ENCODE measurements at regions not wholly inside any gene's neighbourhood (a gene's known extent, or its start where the extent isn't known, plus 50 kb on each side); places are given as distances from the start of the nearest gene placed in this dataset.

- no peaks in the 10 kb centered on the region for H3K36me3 ChIP-seq
- no peaks in the 10 kb centered on the region for H3K4me1 ChIP-seq
- intact Hi-C loops (cut with DNase I; ENCODE audit: low total_unique reads) = no loop called here
- no peak overlapping the region for H3K4me3 ChIP-seq
- no peaks in the 10 kb centered on the region for H3K27me3 ChIP-seq
- H3K9me3 ChIP-seq = no peaks in the 10 kb centered on the region
- H3K27ac ChIP-seq = no peak overlapping the region
- no peak for TF ChIP-seq POLR2A (IDR thresholded peaks at IDR 0.05)
- TF ChIP-seq POLR2AphosphoS5 (IDR thresholded peaks at IDR 0.05) = no peak
- TF ChIP-seq, protein P1, sequence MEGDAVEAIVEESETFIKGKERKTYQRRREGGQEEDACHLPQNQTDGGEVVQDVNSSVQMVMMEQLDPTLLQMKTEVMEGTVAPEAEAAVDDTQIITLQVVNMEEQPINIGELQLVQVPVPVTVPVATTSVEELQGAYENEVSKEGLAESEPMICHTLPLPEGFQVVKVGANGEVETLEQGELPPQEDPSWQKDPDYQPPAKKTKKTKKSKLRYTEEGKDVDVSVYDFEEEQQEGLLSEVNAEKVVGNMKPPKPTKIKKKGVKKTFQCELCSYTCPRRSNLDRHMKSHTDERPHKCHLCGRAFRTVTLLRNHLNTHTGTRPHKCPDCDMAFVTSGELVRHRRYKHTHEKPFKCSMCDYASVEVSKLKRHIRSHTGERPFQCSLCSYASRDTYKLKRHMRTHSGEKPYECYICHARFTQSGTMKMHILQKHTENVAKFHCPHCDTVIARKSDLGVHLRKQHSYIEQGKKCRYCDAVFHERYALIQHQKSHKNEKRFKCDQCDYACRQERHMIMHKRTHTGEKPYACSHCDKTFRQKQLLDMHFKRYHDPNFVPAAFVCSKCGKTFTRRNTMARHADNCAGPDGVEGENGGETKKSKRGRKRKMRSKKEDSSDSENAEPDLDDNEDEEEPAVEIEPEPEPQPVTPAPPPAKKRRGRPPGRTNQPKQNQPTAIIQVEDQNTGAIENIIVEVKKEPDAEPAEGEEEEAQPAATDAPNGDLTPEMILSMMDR (IDR thresholded peaks at IDR 0.05) = no peak
- no peak for DNase-seq (ENCODE audit: low spot score in 2 of 2)
Observed at GRCh38 chr13:47000165-47000564, 103.3 kb upstream of the HTR2A start.

GRCh38 chr13:46996316-46997030 is 99.6 kb upstream of the HTR2A start:
- no peaks in the 10 kb centered on the region for H3K27me3 ChIP-seq
- intact Hi-C loops (cut with DNase I; ENCODE audit: low total_unique reads) = no loop called here
- H3K27ac ChIP-seq = no peak overlapping the region
- H3K9me3 ChIP-seq = no peaks in the 10 kb centered on the region
- DNase-seq (ENCODE audit: low spot score in 2 of 2) = no peak
- no peaks in the 10 kb centered on the region for H3K36me3 ChIP-seq
- TF ChIP-seq, protein P1 (IDR thresholded peaks at IDR 0.05) = no peak
- TF ChIP-seq POLR2A (IDR thresholded peaks at IDR 0.05) (no peak), POLR2AphosphoS5 (IDR thresholded peaks at IDR 0.05) (no peak)
- no peak overlapping the region for H3K4me3 ChIP-seq
- H3K4me1 ChIP-seq = no peaks in the 10 kb centered on the region

DNA sequence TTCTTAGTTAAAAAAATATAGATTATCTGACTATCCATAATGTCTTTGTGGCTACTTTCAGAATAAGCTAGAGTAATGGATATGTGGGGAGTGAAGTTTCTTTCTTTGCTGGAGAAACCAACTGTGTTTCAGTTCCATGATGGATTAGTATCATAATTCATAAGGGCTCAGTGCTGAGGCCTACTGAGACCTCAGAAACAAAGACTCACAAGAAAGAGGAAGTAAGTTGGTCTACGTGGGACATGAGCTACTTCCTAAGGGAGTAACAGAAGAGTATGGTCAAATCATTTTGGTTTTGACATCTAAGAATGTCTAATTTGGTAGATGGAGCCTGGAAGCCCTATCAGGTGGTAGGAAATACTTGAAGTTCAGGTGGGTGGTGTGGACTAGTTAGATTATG is 99.0 kb upstream of the HTR2A start:
- H3K36me3 ChIP-seq = no peaks in the 10 kb centered on the region
- no peaks in the 10 kb centered on the region for H3K9me3 ChIP-seq
- intact Hi-C loops (cut with DNase I; ENCODE audit: low total_unique reads) = no loop called here
- no peak overlapping the region for H3K27ac ChIP-seq
- no peak for DNase-seq (ENCODE audit: low spot score in 2 of 2)
- TF ChIP-seq, protein P1 (IDR thresholded peaks at IDR 0.05) = no peak
- no peak for TF ChIP-seq POLR2AphosphoS5 (IDR thresholded peaks at IDR 0.05)
- no peak for TF ChIP-seq POLR2A (IDR thresholded peaks at IDR 0.05)
- no peaks in the 10 kb centered on the region for H3K27me3 ChIP-seq
- H3K4me3 ChIP-seq = no peak overlapping the region
- no peaks in the 10 kb centered on the region for H3K4me1 ChIP-seq

DNA sequence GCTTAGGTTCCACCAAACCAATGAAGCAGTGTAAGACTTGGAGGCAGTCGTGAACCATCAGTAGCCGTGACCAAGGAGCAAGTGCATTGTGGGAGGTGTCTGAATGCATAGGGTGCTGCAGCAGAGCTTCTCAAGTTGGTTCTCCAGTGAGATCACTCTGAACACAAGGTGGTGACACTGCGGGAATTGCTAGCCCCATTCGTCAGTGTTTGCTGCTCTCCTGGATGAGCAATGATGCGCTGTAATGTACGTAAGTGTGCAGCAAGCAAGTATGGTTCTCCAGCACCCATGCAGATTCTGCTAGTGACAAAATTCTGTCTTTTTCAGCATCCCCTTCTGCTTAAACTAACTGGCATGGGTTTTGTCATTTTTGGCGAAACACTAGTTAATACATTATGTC is 97.6 kb upstream of the HTR2A start:
- TF ChIP-seq, protein P1 (IDR thresholded peaks at IDR 0.05) = no peak
- TF ChIP-seq POLR2A (IDR thresholded peaks at IDR 0.05) (no peak), POLR2AphosphoS5 (IDR thresholded peaks at IDR 0.05) (no peak)
- Histone ChIP-seq H3K4me3 (no peak overlapping the region), H3K9me3 (no peaks in the 10 kb centered on the region), H3K27me3 (no peaks in the 10 kb centered on the region), H3K27ac (no peak overlapping the region), H3K36me3 (no peaks in the 10 kb centered on the region), H3K4me1 (no peaks in the 10 kb centered on the region)
- DNase-seq (ENCODE audit: low spot score in 2 of 2) = no peak
- intact Hi-C loops (cut with DNase I; ENCODE audit: low total_unique reads) = no loop called here

GRCh38 chr13:46992383-46992952 is 95.6 kb upstream of the HTR2A start:
- DNase-seq (ENCODE audit: low spot score in 2 of 2) = no peak
- H3K27me3 ChIP-seq = no peaks in the 10 kb centered on the region
- H3K4me3 ChIP-seq = no peak overlapping the region
- no peaks in the 10 kb centered on the region for H3K9me3 ChIP-seq
- H3K27ac ChIP-seq = no peak overlapping the region
- H3K4me1 ChIP-seq = no peaks in the 10 kb centered on the region
- intact Hi-C loops (cut with DNase I; ENCODE audit: low total_unique reads) = no loop called here
- TF ChIP-seq POLR2AphosphoS5 (IDR thresholded peaks at IDR 0.05) (no peak), POLR2A (IDR thresholded peaks at IDR 0.05) (no peak)
- TF ChIP-seq, protein P1 (IDR thresholded peaks at IDR 0.05) = no peak
- no peaks in the 10 kb centered on the region for H3K36me3 ChIP-seq
